ENCODE measurements at regions not wholly inside any gene's neighbourhood (a gene's known extent, or its start where the extent isn't known, plus 50 kb on each side); places are given as distances from the start of the nearest gene placed in this dataset.

DNA sequence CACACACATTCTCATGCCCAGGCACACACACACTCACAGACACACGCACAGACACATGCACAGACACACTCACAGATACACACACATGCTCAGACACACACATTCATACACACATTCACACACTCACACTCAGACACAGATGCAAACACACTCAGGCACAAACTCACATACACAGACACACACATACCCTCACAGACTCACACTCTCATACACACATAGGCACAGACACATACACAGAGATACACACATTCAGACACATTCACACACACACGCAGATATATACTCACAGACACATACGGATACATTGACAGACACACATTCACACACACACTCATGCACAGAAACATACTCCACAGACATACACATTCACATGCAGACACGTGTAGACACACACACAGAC, 89.6 kb downstream of the RBFOX3 start:
- no peak for DNase-seq (ENCODE audit: low spot score)

DNA sequence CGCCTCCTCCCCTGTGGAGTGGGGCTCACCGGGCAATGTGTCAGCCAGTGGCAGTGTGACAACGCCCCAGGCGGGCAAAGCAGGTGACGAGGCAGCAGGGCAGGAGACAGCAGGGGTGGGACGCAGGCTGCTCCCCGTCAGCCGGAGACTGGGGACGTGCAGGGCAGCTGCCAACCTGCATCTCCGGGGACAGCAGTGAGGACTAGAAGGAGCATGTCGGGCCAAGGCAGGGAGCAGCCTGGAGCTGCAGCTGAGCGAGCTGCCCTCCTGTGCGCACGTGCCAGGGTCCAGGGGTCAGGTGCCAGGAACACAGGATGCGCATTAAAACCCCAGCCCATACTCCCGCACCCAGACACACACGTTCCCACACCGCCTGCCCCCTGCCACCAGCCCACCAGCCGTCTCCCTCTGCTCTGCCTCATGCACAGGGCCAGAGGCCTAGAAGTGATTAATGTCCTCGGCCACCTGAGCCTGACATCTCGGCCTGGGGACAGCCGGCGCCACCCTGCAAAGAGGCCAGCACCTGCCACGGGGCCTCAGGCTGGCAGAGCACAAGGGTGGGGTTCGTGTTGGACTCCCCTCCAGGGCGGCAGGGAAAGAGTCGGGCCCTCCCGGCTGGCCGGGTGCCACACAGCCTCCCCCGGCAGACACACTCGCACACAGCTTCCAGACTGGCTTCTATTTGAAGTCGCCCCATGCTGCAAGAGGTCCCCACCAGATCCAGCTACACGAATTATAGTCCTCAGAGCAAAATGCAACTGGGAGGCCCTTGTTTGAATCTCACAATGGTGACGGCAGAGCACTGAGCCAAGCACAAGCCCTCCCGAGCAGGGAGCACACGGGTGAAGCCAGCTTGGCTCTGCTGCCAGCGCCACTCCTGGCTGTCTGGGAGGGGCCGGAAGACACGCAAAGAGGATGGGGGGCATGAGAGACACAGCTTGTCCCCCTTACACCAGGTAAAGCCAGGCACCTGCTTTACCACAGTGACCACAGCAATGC, 90.4 kb downstream of the RBFOX3 start:
- no peak for DNase-seq (ENCODE audit: low spot score)

DNA sequence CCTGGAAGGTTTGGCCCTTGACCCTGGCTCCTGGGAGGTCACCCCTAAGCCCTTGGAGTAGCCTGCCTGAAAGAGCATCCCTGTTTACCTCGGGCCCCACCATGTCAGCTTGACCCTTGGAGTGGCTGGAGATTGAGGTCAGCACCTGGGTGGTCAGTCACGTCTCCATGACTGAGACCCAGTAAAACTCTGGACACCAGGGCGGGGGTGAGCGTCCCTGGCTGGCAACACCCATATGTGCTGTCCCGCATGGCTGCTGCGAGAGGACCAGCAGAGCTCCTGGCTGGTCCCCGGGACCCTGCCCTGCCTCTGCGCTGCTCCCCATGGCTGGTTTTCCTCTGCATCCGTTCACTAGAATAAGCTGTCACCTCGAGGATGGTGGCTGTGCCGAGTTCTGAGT, 91.2 kb downstream of the RBFOX3 start:
- DNase-seq (ENCODE audit: low spot score): no peak

DNA sequence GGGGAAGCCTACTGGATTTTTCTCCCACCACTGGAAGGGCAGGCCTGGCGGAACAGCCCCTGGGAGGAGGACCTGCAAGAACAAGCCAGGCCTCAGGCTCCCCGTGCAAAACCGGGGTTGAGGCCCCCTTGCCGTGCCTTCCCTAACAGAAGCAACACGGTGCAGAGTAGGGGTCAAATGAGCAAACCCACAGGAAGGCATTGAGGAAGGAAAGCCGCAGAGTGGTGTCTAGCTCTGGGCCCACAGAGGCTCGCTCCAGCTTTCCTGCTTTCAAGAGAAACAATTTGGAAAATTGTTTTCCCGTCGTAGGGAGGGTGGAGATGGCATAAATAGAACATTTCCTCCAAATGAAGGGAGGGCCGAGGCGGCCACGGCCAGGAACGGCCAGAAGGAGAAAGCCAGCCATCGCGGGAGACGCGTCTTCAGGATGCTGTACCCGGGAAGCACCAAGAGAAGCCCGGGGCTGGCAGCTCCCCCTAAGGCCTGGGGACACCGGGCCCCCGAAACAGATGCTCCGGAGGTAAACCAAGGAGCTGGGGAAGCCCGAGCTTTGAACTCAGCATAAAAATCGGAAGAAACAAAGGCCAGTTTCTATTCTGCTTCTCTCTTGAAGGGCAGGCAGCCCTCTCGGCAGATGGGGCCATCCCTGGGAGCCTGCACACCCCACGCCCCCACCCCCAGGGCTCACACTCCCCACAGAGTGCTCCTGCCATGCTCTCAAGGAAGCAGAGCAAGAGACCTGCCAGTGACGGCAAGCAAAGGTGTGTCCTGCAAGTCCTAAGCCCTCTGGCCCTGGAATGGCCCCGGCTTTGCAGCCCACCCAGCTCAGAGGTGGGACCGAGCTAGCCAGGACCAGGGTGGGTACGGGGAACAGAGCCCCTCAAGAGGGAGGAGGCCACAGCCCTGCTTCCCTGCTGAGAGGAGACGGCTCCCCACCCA, 92.0 kb downstream of the RBFOX3 start:
- no peak for DNase-seq (ENCODE audit: low spot score)

DNA sequence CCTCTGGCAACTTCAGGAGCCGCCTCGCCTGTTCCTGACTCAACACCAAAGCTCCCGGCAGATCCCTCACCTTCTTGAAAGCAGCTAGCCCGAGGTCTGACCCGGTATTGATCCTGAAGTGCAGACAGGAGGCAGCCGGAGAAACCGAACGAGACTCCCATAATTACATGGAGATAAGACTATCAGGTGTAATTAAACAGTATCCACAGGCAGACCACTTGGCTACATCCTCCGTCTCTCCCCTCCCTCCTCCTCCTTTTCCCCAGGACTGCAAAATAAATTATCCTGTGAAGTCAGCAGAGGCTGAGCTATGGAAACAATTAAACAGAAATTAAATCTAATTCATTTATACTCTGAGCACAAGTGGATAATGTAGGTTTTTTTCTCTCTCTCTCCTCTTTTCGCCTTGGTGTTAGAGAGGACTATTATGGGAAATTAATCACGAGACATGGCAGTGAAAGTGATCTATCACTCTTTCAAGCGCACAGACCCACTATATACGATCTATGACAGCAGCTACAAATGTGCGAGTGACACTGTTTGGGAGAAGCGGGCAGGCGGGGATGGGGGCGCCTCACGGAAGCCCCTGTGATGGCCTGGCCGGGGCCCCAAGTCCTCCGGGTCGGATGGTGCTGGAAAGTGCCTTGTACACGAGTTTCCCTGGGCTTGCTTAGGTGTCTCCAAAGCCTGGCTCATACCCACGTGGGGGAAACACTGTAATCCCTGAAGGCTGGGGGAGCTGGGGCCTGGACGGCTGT, 92.8 kb downstream of the RBFOX3 start:
- DNase-seq (ENCODE audit: low spot score): peak; percentile 7

DNA sequence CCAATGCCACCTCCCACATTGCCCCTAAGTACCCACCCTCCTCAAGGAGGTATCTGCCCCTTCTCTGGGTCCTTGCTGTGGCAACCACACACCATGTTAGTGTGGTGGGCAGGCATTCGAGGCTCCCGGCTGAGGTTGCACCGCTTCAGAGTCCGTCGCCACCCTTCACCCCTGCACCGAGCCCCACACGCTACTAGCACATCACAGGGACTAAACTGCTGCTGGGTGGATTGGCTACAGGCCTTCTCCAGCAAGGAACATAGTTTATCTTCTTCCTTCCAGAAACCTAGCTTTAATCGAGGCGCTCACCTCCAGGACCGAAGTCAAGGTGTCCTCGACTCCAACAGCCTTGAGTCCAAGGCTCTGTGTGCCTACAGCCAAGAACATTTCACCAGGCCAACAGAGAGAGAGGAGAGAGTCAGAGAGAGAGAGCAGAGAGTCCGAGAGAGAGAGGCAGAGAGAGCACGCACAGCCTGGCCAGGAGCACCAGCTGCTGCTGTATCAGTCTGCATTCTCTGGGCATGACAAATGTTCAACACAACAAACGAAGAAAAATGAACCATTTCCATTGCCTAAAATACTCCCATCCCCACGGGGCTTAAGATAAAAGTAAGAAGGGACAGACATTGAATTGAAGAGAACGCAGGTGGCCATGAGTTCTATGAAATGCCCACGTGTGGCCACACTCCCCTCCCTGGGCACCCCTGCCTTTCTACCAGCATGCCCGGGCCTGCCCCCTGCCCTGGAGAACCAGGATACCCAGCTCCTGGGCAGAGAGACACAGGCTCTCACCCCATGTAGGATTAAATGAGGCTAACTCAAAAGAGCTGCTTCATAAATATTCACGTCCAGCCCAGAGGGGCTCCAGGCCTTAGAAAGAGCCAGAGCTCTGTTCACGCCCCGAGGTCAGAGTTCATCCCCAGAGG, 94.9 kb downstream of the RBFOX3 start:
- DNase-seq (ENCODE audit: low spot score): peak; percentile 68

DNA sequence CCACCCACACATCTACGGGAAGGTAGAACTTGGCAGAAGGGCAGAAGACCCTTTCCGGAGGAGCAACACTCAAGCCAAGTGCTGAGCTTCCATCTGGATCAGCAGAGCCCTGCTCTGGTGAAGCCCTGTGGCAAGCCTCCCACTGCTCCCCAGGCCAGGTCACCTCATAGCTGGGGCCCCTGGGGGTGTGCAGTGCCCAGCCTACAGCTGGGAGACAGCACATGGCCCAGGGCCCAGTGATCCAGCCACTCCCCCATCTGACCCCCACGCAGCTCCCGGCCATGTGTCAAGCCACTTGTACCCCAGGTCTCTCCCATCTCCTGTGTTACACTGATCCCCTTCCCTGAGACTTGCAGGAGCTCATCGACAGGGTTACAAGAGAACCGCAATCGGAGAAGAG, 95.7 kb downstream of the RBFOX3 start:
- DNase-seq (ENCODE audit: low spot score): no peak

DNA sequence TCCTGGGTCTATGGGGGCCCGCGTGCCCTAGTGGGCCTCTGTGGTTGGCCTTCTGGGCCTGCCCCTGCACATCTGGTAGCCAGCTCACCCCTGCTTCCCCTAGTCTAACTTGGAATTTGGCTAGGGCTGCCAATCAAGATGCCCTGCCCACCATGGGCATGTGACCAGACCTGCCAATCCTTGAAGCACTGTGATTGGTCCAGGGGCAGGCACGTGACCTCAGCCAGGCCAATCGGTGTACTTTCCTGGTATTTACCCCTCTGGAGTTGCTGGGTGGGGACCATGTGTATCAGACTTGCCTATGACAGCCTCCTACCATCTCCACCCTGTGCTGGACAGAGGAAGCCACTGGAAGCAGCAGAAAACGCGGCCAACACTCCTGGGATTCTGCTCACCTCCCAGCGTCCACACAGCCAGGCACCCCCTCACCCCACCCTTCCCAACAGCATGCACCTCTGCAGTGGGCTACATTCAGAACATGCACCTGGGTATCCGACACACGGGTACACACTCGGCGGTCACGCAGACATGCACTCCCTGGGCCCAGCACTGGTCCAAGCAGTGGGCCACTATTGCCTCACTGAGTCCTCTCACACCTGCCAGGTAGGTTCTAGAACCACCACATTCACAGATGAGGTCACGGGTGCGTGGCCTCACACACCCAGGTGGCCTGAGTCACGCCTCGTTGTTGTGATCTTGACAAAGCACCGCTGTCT, 96.9 kb downstream of the RBFOX3 start:
- no peak for DNase-seq (ENCODE audit: low spot score)

DNA sequence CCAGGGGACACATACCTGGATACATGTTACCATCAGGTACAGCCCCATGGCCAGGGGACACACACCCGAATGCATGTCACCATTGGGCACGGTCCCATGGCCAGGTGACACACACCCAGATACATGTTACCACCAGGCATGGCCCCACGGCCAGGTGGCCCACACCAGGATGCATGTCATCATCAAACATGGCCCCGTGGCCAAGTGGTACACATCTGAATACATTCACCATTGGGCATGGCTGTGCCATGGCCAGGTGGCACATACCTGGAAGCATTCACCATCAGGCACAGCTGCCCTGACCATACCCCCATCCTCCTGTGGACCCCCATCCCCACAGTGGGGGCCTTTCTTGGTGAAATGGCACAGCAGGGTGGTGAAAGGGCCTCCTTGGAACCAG, 97.6 kb downstream of the RBFOX3 start:
- no peak for DNase-seq (ENCODE audit: low spot score)

DNA sequence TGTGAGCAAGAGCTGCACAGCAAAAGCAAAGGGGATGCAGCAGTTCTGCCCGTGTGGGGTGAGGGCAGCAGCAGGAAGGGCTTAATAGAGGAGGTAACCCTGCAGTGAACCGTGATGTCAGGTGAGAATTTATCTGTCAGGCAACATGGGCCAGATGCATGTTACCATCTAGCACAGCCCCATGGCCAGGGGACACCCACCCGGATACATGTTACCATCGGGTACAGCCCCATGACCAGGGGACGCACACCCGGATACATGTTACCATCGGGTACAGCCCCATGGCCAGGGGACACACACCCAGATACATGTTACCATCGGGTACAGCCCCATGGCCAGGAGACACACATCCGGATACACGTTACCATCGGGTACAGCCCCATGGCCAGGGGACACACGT, 99.4 kb downstream of the RBFOX3 start:
- DNase-seq (ENCODE audit: low spot score): no peak

DNA sequence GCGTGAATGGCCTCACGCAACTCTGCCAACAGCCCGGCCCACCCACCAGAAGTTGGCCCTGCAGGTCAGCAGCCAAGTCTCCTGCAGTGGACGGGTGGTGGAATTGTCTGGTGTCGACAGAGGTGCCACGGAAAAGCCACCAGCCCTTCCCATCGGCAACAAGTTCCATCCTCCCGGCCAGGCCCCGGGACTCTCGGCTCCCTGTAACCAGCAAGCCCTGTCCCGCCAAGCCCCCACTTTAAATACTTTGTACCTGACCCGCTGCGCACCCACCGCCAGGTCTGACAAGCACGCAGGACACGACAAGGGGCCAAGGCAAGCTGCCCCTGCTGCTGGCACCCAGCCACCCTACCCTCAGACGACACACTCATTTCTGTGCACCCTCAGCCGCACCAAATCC, 100.8 kb downstream of the RBFOX3 start:
- DNase-seq (ENCODE audit: low spot score): no peak

DNA sequence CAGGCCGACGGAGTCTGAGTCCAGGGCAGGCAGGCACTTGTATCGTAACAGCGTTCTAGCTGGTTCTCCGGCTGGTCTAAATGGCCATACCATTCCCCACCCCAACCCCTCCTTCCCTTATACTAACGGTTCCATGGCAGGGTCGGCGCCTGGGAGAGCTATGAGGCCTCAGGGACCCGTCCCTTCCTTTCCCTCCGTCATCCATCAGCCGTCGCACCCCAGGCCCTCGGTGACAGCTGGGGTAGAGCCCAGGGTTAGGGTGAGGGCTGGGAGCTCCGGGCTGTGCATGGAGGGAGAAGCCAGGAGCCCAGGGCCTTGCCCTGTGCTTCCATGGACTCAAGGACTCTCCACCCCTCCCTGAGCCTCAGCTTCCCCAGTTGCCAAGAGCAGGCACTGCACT, 101.4 kb downstream of the RBFOX3 start:
- DNase-seq (ENCODE audit: low spot score): no peak

DNA sequence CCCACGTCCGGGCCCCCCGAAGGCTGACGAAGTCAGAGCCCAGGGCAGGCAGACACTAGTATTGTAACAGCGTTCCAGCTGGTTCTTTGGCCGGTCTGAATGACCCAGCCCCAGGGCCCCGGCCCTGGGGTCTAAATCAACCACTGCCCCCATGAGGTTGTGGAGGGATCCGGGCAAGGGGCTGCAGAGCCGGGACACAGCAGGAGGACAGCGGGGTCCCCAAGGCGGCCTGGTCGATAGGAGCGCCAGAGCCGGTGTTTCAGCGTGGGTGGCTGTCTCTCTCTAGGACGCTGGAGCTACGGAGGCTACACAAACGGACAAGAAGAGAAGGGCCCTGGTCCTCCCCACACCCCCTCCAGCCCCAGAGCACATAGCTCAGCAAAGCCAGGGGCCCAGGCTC, 101.8 kb downstream of the RBFOX3 start:
- no peak for DNase-seq (ENCODE audit: low spot score)

DNA sequence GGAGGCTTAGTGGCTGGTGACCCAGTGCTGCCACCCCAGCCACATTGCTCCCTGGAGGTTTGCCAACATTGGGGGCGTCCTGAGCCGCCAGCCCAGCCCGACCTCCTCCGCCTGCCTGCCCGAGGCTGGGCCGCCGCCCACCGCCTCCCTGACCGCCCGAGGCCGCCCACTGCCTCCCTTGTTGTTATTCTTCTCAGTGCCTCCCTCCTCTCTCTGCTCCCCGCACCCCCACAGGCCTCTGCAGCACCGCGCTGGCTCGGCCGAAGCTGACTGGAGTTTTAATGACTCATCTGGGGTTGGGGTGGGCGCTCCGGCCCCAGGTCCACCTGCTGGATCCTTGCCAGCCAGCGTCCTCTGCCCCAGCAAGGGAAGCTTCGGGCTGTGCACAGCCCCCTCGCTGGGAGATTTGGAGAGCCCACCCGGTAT, 102.5 kb downstream of the RBFOX3 start:
- no peak for DNase-seq (ENCODE audit: low spot score)

DNA sequence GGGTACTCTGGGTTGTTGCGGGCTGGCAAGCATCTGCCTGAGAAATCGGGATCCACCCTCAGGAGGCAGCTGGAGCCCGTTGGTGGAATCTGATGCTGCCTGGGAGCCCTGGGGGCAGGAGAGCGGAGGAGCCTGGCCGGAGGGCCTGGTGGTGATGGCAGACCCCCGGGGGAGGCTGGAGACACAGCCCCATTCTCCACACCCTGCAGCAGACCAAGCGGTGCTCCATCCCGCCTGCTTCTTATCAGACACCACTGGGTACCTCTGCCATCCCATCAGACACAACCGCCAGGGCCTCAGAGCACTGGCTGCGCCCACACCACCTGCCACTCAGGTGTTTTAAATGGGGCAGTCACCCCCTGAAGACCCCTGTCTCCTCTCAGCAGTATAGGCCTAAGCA, 103.9 kb downstream of the RBFOX3 start:
- no peak for DNase-seq (ENCODE audit: low spot score)

DNA sequence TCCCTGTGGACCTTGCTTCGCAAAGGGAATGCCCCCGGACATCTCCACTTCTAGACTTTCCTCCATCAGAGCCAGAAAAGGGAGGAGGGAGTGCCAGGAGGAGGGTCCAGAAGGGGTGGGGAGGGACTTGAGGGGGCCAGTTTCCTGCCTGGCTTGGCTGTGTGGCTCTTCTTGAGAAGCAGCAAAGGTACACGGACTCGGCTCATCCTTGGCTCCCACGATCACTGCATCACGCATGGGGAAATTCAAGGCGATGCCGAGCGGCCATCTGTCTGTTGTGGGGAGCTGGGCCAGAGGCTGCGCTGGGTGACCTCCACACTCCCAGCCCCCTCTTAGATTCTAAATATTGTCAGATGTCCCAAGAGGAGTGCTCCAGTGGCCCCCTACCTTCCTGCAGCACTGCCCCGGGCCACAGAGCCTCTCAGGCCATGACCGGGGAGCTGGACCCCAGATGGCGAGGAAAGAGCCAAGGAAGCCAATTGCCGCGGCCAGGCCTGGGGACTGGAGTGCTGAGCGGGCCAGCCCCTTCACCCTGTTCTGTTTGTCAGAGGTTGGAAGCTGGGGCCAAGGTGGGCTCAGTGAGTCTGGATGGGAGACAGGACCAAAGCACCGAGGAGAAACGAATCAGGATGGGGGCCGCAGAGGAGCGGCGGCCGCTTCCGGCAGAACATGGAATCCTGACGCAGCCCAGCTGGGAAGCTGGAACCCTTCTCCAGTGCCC, 104.5 kb downstream of the RBFOX3 start:
- DNase-seq (ENCODE audit: low spot score): no peak

DNA sequence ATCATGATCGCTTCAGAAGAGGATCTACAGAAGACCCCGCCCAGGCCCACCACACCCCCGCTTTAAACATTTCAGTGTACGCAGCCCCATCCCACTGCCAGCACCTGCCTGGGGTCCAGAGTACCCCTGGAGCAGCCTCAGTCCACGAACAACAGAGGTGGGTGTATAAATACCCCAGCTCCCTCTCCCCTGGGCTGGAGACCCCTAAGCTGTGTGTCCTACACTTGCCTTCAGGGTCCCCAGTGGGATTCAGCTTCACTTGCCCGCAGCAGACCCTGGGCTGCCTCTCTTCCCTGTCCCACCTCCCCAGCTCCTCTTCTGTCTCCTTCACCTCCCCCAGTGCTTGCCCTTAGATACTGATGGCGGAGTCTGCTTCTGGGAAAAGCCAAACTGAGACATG, 105.7 kb downstream of the RBFOX3 start:
- no peak for DNase-seq (ENCODE audit: low spot score)

DNA sequence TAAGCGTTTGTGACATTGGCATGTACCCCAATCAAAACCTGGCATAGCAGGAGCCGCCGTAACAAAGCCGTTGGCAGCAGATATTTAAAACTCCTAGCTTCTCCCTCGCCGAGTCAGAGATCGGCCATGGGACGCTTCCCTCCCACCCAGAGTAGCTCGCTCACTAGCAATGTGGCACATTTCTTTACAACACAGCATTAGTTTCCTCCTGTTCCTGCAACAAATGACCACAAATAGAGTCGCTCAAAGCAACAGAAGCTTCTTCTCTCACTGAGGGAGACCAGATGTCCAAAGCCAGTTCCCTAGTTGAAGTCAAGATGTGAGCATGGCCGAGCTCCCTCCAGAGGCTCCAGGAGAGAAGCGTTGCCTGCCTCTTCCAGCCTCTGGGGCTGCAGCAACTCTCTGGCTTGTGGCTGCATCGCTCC, 106.7 kb downstream of the RBFOX3 start:
- no peak for DNase-seq (ENCODE audit: low spot score)
